Fibroblast of the conjunctiva (primary cell): ENCODE measurements at regions not wholly inside any gene's neighbourhood (a gene's known extent, or its start where the extent isn't known, plus 50 kb on each side); places are given as distances from the start of the nearest gene placed in this dataset.

ENCODE experiments used
- DNase-seq: peaks from one replicate; pipeline ENCODE4 v3.0.0-alpha.2; 2010; ENCODE audit warnings: low read depth

DNA sequence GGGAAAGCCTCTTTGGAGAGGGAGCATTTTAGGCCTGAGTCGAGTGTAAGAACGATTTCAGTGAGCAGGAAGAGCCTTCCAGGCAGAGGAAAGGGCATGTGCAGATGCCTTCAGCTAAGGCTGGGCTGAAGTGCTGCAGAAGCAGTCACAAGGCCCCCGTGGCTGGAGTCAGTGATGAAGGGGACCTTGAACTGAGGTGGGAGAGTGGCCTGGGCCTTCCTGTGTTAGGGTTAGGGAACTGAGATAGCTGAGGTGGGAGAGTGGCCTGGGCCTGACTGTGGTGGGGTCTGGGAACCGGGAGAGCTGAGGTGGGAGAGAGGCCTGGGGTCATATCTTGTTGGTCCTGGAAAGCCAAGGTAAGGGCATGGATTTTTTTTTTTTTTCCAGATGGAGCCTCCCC is 50.9 kb upstream of the ETV3 start:
- DNase-seq: no peak
